Activated CD8-positive, alpha-beta memory T cell treated with anti-CD3 and anti-CD28 coated beads, Interleukin-2, amount 10 ng/mL, durations not matched to agents 7 days and 5 days (primary cell): ENCODE measurements at regions not wholly inside any gene's neighbourhood (a gene's known extent, or its start where the extent isn't known, plus 50 kb on each side); places are given as distances from the start of the nearest gene placed in this dataset.
A peak's percentile ranks its signal among the peaks of the same experiment; 100 is the strongest.
"Not testable (repeated sequence)": the region's sequence is repeated elsewhere in the genome, so short reads cannot be mapped to it uniquely, and the experiment has no call there.

Experiments used
- ATAC-seq: fragments of 150-1000 bp; cut with Tn5 transposase; one replicate; pipeline ENCODE4 v1.10.0; 2021; ENCODE audit warnings: moderate library complexity
- CTCF ChIA-PET: fragments of 350-600 bp; sonication (Branson Sonifier 250); formaldehyde crosslinking; loops from one replicate; lab custom pipeline; 2021; ENCODE audit warnings: antibody characterized with exemption; lab: Charles Lee
- DNase-seq: peaks from one replicate; pipeline ENCODE4 v3.0.0-alpha.2; 2020
- H3K27ac Mint-ChIP-seq: one replicate; pipeline ENCODE4 v1.8.0; 2021; ENCODE audit warnings: mild to moderate bottlenecking, mixed read lengths
- H3K27me3 Mint-ChIP-seq: one replicate; pipeline ENCODE4 v1.8.0; 2021; ENCODE audit warnings: mixed read lengths
- H3K36me3 Mint-ChIP-seq: one replicate; pipeline ENCODE4 v1.8.0; 2021; ENCODE audit warnings: mild to moderate bottlenecking, mixed read lengths
- H3K4me1 Mint-ChIP-seq: one replicate; pipeline ENCODE4 v1.8.0; 2021; ENCODE audit warnings: mixed read lengths
- H3K4me3 Mint-ChIP-seq: one replicate; pipeline ENCODE4 v1.8.0; 2021; ENCODE audit warnings: mild to moderate bottlenecking, moderate library complexity, mixed read lengths
- H3K9me3 Mint-ChIP-seq: one replicate; pipeline ENCODE4 v1.8.0; 2022; ENCODE audit warnings: low read depth, mixed read lengths

- H3K4me1 Mint-ChIP-seq = peaks cover 2% of the 10 kb centered on the region
- CTCF ChIA-PET = no interaction called here
- H3K27me3 Mint-ChIP-seq = peaks cover 9% of the 10 kb centered on the region
Observed at GRCh38 chr7:50857804-50858489, 75.3 kb upstream of the GRB10 start.

GRCh38 chr7:50856806-50857205, 74.1 kb upstream of the GRB10 start:
- CTCF ChIA-PET = no interaction called here
- ATAC-seq = no peak
- no peaks in the 10 kb centered on the region for H3K9me3 Mint-ChIP-seq
- no peaks in the 10 kb centered on the region for H3K36me3 Mint-ChIP-seq
- H3K4me1 Mint-ChIP-seq = peaks cover 2% of the 10 kb centered on the region
- H3K27ac Mint-ChIP-seq = no peak overlapping the region
- H3K4me3 Mint-ChIP-seq = no peak overlapping the region
- DNase-seq = peak; percentile 23
- peaks cover 9% of the 10 kb centered on the region for H3K27me3 Mint-ChIP-seq

More at GRCh38 chr7:50857804-50858489, 75.3 kb upstream of the GRB10 start:
- Mint-ChIP-seq H3K27ac (no peak overlapping the region), H3K4me3 (no peak overlapping the region), H3K9me3 (no peaks in the 10 kb centered on the region), H3K36me3 (no peaks in the 10 kb centered on the region)
- peak; percentile 15 for DNase-seq
- no peak for ATAC-seq

GRCh38 chr7:50856231-50856630, 73.5 kb upstream of the GRB10 start:
- Mint-ChIP-seq H3K4me3 (no peak overlapping the region), H3K9me3 (no peaks in the 10 kb centered on the region), H3K27me3 (peaks cover 6% of the 10 kb centered on the region), H3K27ac (no peak overlapping the region), H3K36me3 (no peaks in the 10 kb centered on the region), H3K4me1 (peaks cover 2% of the 10 kb centered on the region)
- peak; percentile 23 for ATAC-seq
- CTCF ChIA-PET = no interaction called here
- DNase-seq = peak; percentile 27

- DNase-seq (no peak), ATAC-seq (no peak)
- H3K27me3 Mint-ChIP-seq = peaks cover 6% of the 10 kb centered on the region
- H3K36me3 Mint-ChIP-seq = no peaks in the 10 kb centered on the region
- CTCF ChIA-PET = no interaction called here
- no peaks in the 10 kb centered on the region for H3K9me3 Mint-ChIP-seq
- H3K27ac Mint-ChIP-seq = no peak overlapping the region
- H3K4me3 Mint-ChIP-seq = no peak overlapping the region
- H3K4me1 Mint-ChIP-seq = peaks cover 2% of the 10 kb centered on the region
Observed at GRCh38 chr7:50855526-50855925, 72.8 kb upstream of the GRB10 start.

- H3K9me3 Mint-ChIP-seq = no peaks in the 10 kb centered on the region
- CTCF ChIA-PET = no interaction called here
- DNase-seq = peak; percentile 9
- peaks cover 12% of the 10 kb centered on the region for H3K27me3 Mint-ChIP-seq
- ATAC-seq = no peak
- H3K4me3 Mint-ChIP-seq = no peak overlapping the region
- H3K36me3 Mint-ChIP-seq = no peaks in the 10 kb centered on the region
- no peak overlapping the region for H3K27ac Mint-ChIP-seq
- H3K4me1 Mint-ChIP-seq = peaks cover 2% of the 10 kb centered on the region
Observed at GRCh38 chr7:50854831-50855230, 72.1 kb upstream of the GRB10 start.

- no peak for ATAC-seq
- no peaks in the 10 kb centered on the region for H3K36me3 Mint-ChIP-seq
- peaks cover 17% of the 10 kb centered on the region for H3K27me3 Mint-ChIP-seq
- no peak overlapping the region for H3K27ac Mint-ChIP-seq
- H3K4me3 Mint-ChIP-seq = no peak overlapping the region
- DNase-seq = no peak
- peaks cover 2% of the 10 kb centered on the region for H3K4me1 Mint-ChIP-seq
- no peaks in the 10 kb centered on the region for H3K9me3 Mint-ChIP-seq
- CTCF ChIA-PET = no interaction called here
Observed at GRCh38 chr7:50854247-50854646, 71.6 kb upstream of the GRB10 start.

GRCh38 chr7:50853311-50853710, 70.6 kb upstream of the GRB10 start:
- peaks cover 17% of the 10 kb centered on the region for H3K27me3 Mint-ChIP-seq
- no peak overlapping the region for H3K27ac Mint-ChIP-seq
- ATAC-seq = no peak
- peaks cover 2% of the 10 kb centered on the region for H3K4me1 Mint-ChIP-seq
- no peak for DNase-seq
- CTCF ChIA-PET = no interaction called here
- no peaks in the 10 kb centered on the region for H3K9me3 Mint-ChIP-seq
- H3K4me3 Mint-ChIP-seq = no peak overlapping the region
- H3K36me3 Mint-ChIP-seq = no peaks in the 10 kb centered on the region

GRCh38 chr7:50852901-50853300, 70.2 kb upstream of the GRB10 start:
- H3K36me3 Mint-ChIP-seq = no peaks in the 10 kb centered on the region
- H3K9me3 Mint-ChIP-seq = no peaks in the 10 kb centered on the region
- H3K4me3 Mint-ChIP-seq = no peak overlapping the region
- no peak for DNase-seq
- ATAC-seq = no peak
- H3K27ac Mint-ChIP-seq = no peak overlapping the region
- peaks cover 2% of the 10 kb centered on the region for H3K4me1 Mint-ChIP-seq
- peaks cover 19% of the 10 kb centered on the region for H3K27me3 Mint-ChIP-seq
- CTCF ChIA-PET = no interaction called here

- H3K27me3 Mint-ChIP-seq = peaks cover 16% of the 10 kb centered on the region
- peak; percentile 16 for DNase-seq
- no peaks in the 10 kb centered on the region for H3K9me3 Mint-ChIP-seq
- no peak overlapping the region for H3K27ac Mint-ChIP-seq
- no peak overlapping the region for H3K4me3 Mint-ChIP-seq
- no peaks in the 10 kb centered on the region for H3K36me3 Mint-ChIP-seq
- H3K4me1 Mint-ChIP-seq = peaks cover 2% of the 10 kb centered on the region
- CTCF ChIA-PET = no interaction called here
- ATAC-seq = no peak
Observed at GRCh38 chr7:50851891-50852290, 69.2 kb upstream of the GRB10 start.

- CTCF ChIA-PET = no interaction called here
- no peak overlapping the region for H3K27ac Mint-ChIP-seq
- no peak for ATAC-seq
Observed at GRCh38 chr7:50851451-50851850, 68.8 kb upstream of the GRB10 start.

GRCh38 chr7:50849991-50850390, 67.3 kb upstream of the GRB10 start:
- CTCF ChIA-PET = no interaction called here
- H3K9me3 Mint-ChIP-seq = peaks cover 2% of the 10 kb centered on the region
- peaks cover 20% of the 10 kb centered on the region for H3K27me3 Mint-ChIP-seq
- H3K27ac Mint-ChIP-seq = no peak overlapping the region
- H3K4me1 Mint-ChIP-seq = peaks cover 2% of the 10 kb centered on the region
- no peaks in the 10 kb centered on the region for H3K36me3 Mint-ChIP-seq
- H3K4me3 Mint-ChIP-seq = no peak overlapping the region
- ATAC-seq (no peak), DNase-seq (no peak)

More at GRCh38 chr7:50851451-50851850, 68.8 kb upstream of the GRB10 start:
- Mint-ChIP-seq H3K4me3 (no peak overlapping the region), H3K4me1 (peaks cover 2% of the 10 kb centered on the region), H3K9me3 (no peaks in the 10 kb centered on the region), H3K27me3 (peaks cover 18% of the 10 kb centered on the region), H3K36me3 (no peaks in the 10 kb centered on the region)
- peak; percentile 11 for DNase-seq

- Mint-ChIP-seq H3K27ac (no peak overlapping the region), H3K9me3 (peaks cover 2% of the 10 kb centered on the region), H3K27me3 (peaks cover 27% of the 10 kb centered on the region), H3K4me3 (no peak overlapping the region), H3K4me1 (no peaks in the 10 kb centered on the region), H3K36me3 (no peaks in the 10 kb centered on the region)
- ATAC-seq (no peak), DNase-seq (no peak)
- CTCF ChIA-PET = interaction anchor here (1.3 kb wide), 1 partner anchor 11 kb away, joined by 4 read pairs; no protein-coding TSS in a partner anchor
Observed at GRCh38 chr7:50848203-50848602, 65.5 kb upstream of the GRB10 start.

- CTCF ChIA-PET, H3K36me3 Mint-ChIP-seq, H3K4me3 Mint-ChIP-seq, ATAC-seq, H3K4me1 Mint-ChIP-seq, H3K27ac Mint-ChIP-seq, H3K9me3 Mint-ChIP-seq, DNase-seq: not testable (repeated sequence)
- peaks cover 49% of the 10 kb centered on the region for H3K27me3 Mint-ChIP-seq
Observed at GRCh38 chr7:50844861-50845260, 62.2 kb upstream of the GRB10 start.

- H3K27me3 Mint-ChIP-seq = peaks cover 64% of the 10 kb centered on the region
- H3K36me3 Mint-ChIP-seq = no peaks in the 10 kb centered on the region
- H3K4me1 Mint-ChIP-seq = no peaks in the 10 kb centered on the region
- ATAC-seq = no peak
- H3K27ac Mint-ChIP-seq = no peak overlapping the region
- DNase-seq = no peak
- CTCF ChIA-PET = no interaction called here
- H3K4me3 Mint-ChIP-seq = no peak overlapping the region
- peaks cover 4% of the 10 kb centered on the region for H3K9me3 Mint-ChIP-seq
Observed at GRCh38 chr7:50842041-50842440, 59.3 kb upstream of the GRB10 start.
